ENCODE measurements at regions not wholly inside any gene's neighbourhood (a gene's known extent, or its start where the extent isn't known, plus 50 kb on each side); places are given as distances from the start of the nearest gene placed in this dataset.

DNA sequence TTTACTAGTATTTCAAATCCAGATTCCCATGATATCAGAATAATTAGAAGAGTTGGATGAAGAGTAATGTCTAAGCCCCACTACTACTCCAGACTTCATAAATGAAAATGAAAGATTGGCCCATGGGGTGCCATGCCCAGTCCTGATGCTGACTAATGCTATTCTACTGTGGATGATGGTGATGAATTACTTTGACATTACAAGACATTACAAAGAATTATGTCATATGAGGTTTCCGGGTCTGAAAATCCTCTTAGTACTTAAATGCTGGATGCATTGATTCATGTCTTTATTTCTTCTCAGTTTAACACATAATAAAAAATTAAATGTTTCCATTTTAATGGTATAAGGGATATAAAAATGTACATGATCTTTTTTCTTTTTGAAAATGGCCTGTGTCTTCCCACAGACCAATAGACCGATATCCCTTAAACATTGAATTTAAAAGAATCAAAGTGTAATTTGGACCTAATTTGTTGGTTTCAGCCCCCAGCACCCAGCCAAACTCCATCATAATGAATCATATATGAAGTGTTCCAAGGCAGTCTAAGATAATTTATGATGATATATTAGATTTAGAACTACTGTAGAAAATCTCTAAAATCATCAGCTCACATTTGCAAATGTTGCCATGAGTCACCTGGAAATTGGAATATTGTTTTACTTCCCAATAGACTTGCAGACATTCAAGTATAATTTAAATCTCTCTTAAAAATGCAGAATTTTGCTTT, 223.6 kb upstream of the SGCD start:
- TF ChIP-seq POLR2A (IDR thresholded peaks at IDR 0.05): no peak
- TF ChIP-seq, protein P1, sequence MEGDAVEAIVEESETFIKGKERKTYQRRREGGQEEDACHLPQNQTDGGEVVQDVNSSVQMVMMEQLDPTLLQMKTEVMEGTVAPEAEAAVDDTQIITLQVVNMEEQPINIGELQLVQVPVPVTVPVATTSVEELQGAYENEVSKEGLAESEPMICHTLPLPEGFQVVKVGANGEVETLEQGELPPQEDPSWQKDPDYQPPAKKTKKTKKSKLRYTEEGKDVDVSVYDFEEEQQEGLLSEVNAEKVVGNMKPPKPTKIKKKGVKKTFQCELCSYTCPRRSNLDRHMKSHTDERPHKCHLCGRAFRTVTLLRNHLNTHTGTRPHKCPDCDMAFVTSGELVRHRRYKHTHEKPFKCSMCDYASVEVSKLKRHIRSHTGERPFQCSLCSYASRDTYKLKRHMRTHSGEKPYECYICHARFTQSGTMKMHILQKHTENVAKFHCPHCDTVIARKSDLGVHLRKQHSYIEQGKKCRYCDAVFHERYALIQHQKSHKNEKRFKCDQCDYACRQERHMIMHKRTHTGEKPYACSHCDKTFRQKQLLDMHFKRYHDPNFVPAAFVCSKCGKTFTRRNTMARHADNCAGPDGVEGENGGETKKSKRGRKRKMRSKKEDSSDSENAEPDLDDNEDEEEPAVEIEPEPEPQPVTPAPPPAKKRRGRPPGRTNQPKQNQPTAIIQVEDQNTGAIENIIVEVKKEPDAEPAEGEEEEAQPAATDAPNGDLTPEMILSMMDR (IDR thresholded peaks at IDR 0.05): no peak
